Liver (tissue), 3 donors: ENCODE measurements at regions not wholly inside any gene's neighbourhood (a gene's known extent, or its start where the extent isn't known, plus 50 kb on each side); places are given as distances from the start of the nearest gene placed in this dataset.

Experiments
- EGR1 ChIP-seq, 2 donors: IDR thresholded peaks; 2 replicates each; pipeline ENCODE4 v1.6.1; 2016 to 2018; ENCODE audit warnings: antibody characterized with exemption in 2 of 2, low read depth in 2 of 2
- GABPA ChIP-seq, 2 donors: IDR thresholded peaks in 1 of 2; conservative IDR thresholded peaks in 1 of 2; 2 replicates each; pipeline ENCODE4 v1.6.1; 2016; ENCODE audit warnings: antibody characterized with exemption in 2 of 2, mild to moderate bottlenecking in 1 of 2, moderate library complexity in 1 of 2
- NR2F2 ChIP-seq: IDR thresholded peaks from 2 replicates; pipeline ENCODE4 v1.6.1; 2016; ENCODE audit warnings: antibody characterized with exemption
- SP1 ChIP-seq: IDR thresholded peaks from 2 replicates; pipeline ENCODE4 v1.6.1; 2018; ENCODE audit warnings: antibody characterized with exemption, mild to moderate bottlenecking
- TAF1 ChIP-seq: conservative IDR thresholded peaks from 2 replicates; pipeline ENCODE4 v1.6.1; 2016; ENCODE audit warnings: antibody characterized with exemption, mild to moderate bottlenecking
- YY1 ChIP-seq: IDR thresholded peaks from 2 replicates; pipeline ENCODE4 v1.6.1; 2016; ENCODE audit warnings: antibody characterized with exemption, mild to moderate bottlenecking
- TF ChIP-seq, protein P1 (sequence below): fragments of 150-350 bp; IDR thresholded peaks from 2 replicates; pipeline ENCODE4 v1.5.1; 2017; ENCODE audit warnings: improper control_type of control experiment, low read depth, low read length; ENCODE audit not compliant: missing input control
- TF ChIP-seq, protein P2 (sequence below): IDR thresholded peaks from 2 replicates; pipeline ENCODE4 v1.6.1; 2016; ENCODE audit warnings: antibody characterized with exemption
- TF ChIP-seq, protein P3 (sequence below): IDR thresholded peaks from 2 replicates; pipeline ENCODE4 v1.6.1; 2016; ENCODE audit warnings: antibody characterized with exemption, mild to moderate bottlenecking
- donor health status: healthy.
- donor health status: healthy.

DNA sequence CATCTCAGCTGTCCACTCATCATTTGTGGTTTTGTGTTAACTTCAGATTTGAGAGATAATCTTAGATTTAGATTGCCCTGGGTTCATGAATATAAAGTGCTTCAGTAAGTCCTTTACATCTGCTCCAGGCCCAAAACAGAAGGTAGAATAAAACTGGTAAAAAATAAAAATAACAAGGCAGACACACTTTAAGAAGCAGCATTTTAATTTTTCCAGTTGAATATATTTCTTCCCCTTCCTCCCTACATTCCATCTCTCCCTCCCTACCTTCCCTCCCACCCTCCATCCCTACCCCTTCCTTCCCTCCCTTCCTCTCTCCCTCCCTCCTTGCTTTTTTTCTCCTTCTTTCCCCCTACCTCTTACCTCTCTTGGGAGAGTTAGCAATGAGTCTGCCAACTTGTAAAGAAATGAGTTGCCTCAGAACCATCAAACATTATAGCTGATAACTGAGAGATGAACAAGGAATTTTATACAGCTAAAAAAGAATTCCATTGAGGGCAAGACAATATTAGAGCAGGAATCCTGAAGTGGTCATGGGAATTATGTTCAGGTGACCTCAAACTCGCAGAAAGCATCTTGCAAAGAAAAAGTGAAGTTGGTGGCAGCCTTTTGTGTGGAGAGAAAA lies 145.0 kb upstream of the SOX4 start:
- TF ChIP-seq, protein P1, sequence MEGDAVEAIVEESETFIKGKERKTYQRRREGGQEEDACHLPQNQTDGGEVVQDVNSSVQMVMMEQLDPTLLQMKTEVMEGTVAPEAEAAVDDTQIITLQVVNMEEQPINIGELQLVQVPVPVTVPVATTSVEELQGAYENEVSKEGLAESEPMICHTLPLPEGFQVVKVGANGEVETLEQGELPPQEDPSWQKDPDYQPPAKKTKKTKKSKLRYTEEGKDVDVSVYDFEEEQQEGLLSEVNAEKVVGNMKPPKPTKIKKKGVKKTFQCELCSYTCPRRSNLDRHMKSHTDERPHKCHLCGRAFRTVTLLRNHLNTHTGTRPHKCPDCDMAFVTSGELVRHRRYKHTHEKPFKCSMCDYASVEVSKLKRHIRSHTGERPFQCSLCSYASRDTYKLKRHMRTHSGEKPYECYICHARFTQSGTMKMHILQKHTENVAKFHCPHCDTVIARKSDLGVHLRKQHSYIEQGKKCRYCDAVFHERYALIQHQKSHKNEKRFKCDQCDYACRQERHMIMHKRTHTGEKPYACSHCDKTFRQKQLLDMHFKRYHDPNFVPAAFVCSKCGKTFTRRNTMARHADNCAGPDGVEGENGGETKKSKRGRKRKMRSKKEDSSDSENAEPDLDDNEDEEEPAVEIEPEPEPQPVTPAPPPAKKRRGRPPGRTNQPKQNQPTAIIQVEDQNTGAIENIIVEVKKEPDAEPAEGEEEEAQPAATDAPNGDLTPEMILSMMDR, result no peak
- TF ChIP-seq EGR1 (IDR thresholded peaks at IDR 0.05; ENCODE audit: low read depth in 2 of 2), result no peak
- no peak for TF ChIP-seq SP1
- no peak for TF ChIP-seq YY1
- TF ChIP-seq NR2F2, result no peak
- TF ChIP-seq, protein P2, sequence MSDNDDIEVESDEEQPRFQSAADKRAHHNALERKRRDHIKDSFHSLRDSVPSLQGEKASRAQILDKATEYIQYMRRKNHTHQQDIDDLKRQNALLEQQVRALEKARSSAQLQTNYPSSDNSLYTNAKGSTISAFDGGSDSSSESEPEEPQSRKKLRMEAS, result no peak
- no peak for TF ChIP-seq TAF1
- TF ChIP-seq, protein P3, sequence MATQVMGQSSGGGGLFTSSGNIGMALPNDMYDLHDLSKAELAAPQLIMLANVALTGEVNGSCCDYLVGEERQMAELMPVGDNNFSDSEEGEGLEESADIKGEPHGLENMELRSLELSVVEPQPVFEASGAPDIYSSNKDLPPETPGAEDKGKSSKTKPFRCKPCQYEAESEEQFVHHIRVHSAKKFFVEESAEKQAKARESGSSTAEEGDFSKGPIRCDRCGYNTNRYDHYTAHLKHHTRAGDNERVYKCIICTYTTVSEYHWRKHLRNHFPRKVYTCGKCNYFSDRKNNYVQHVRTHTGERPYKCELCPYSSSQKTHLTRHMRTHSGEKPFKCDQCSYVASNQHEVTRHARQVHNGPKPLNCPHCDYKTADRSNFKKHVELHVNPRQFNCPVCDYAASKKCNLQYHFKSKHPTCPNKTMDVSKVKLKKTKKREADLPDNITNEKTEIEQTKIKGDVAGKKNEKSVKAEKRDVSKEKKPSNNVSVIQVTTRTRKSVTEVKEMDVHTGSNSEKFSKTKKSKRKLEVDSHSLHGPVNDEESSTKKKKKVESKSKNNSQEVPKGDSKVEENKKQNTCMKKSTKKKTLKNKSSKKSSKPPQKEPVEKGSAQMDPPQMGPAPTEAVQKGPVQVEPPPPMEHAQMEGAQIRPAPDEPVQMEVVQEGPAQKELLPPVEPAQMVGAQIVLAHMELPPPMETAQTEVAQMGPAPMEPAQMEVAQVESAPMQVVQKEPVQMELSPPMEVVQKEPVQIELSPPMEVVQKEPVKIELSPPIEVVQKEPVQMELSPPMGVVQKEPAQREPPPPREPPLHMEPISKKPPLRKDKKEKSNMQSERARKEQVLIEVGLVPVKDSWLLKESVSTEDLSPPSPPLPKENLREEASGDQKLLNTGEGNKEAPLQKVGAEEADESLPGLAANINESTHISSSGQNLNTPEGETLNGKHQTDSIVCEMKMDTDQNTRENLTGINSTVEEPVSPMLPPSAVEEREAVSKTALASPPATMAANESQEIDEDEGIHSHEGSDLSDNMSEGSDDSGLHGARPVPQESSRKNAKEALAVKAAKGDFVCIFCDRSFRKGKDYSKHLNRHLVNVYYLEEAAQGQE, result no peak
- no peak for TF ChIP-seq GABPA (IDR thresholded peaks at IDR 0.05 in 1 of 2, conservative IDR thresholded peaks at IDR 0.05 in 1 of 2)
